GM23338 (cell line): ENCODE measurements at regions not wholly inside any gene's neighbourhood (a gene's known extent, or its start where the extent isn't known, plus 50 kb on each side); places are given as distances from the start of the nearest gene placed in this dataset.

Experiments used
- ATAC-seq: fragments of 200-7000 bp; cut with Tn5 transposase; 3 replicates; pipeline ENCODE4 v1.9.1; 2020
- DNase-seq: peaks from one replicate; pipeline ENCODE4 v3.0.0-alpha.2; 2015; ENCODE audit warnings: low spot score
- H2AFZ ChIP-seq: fragments of 200-600 bp; sonication (generic); 2 replicates; pipeline ENCODE4 v1.8.0; 2016; ENCODE audit warnings: antibody characterized with exemption, mild to moderate bottlenecking, moderate library complexity
- H3F3A ChIP-seq: fragments of 200-600 bp; sonication (generic); replicated peaks from 2 replicates; pipeline ENCODE4 v1.8.0; 2017; ENCODE audit warnings: antibody characterized with exemption, mixed run types, low read depth
- H3K27ac ChIP-seq: fragments of 200-600 bp; sonication (generic); 2 replicates; pipeline ENCODE4 v1.6.1; 2016; ENCODE audit warnings: low read depth
- H3K27me3 ChIP-seq: fragments of 200-600 bp; sonication (generic); 2 replicates; pipeline ENCODE4 v1.8.0; 2016; ENCODE audit warnings: mild to moderate bottlenecking, mixed run types, moderate library complexity; ENCODE audit not compliant: insufficient read depth
- H3K36me3 ChIP-seq: fragments of 200-600 bp; sonication (generic); 2 replicates; pipeline ENCODE4 v1.8.0; 2016; ENCODE audit warnings: mild to moderate bottlenecking; ENCODE audit not compliant: insufficient read depth
- H3K4me1 ChIP-seq: fragments of 200-600 bp; sonication (generic); 2 replicates; pipeline ENCODE4 v1.8.0; 2016; ENCODE audit warnings: mild to moderate bottlenecking, moderate library complexity; ENCODE audit not compliant: insufficient read depth
- H3K4me2 ChIP-seq: fragments of 200-600 bp; sonication (generic); 2 replicates; pipeline ENCODE4 v1.7.1; 2017; ENCODE audit warnings: mixed run types
- H3K4me3 ChIP-seq: fragments of 200-600 bp; sonication (generic); 2 replicates; pipeline ENCODE4 v1.6.1; 2016; ENCODE audit warnings: mixed run types
- H3K79me2 ChIP-seq: fragments of 200-600 bp; sonication (generic); replicated peaks from 2 replicates; pipeline ENCODE4 v1.8.0; 2017; ENCODE audit warnings: mild to moderate bottlenecking; ENCODE audit not compliant: insufficient read depth
- H3K9me2 ChIP-seq: fragments of 200-600 bp; sonication (generic); 2 replicates; pipeline ENCODE4 v1.8.0; 2017; ENCODE audit not compliant: insufficient read depth
- H4K20me1 ChIP-seq: fragments of 200-600 bp; sonication (generic); replicated peaks from 2 replicates; pipeline ENCODE4 v1.8.0; 2017; ENCODE audit warnings: mild to moderate bottlenecking; ENCODE audit not compliant: insufficient read depth
- H3K27ac Mint-ChIP-seq: 2 replicates; pipeline ENCODE4 v1.8.0; 2020; ENCODE audit warnings: inconsistent platforms, mild to moderate bottlenecking, moderate library complexity, mixed read lengths
- H3K27me3 Mint-ChIP-seq: 3 replicates; pipeline ENCODE4 v1.8.0; 2022; ENCODE audit warnings: low read depth, mild to moderate bottlenecking, moderate library complexity, mixed read lengths, inconsistent platforms; ENCODE audit not compliant: insufficient read depth, poor library complexity
- H3K36me3 Mint-ChIP-seq: 3 replicates; pipeline ENCODE4 v1.8.0; 2021; ENCODE audit warnings: low read depth, mild to moderate bottlenecking, inconsistent platforms, moderate library complexity, mixed read lengths
- H3K4me1 Mint-ChIP-seq: 3 replicates; pipeline ENCODE4 v1.8.0; 2020; ENCODE audit warnings: mild to moderate bottlenecking, inconsistent platforms, mixed read lengths
- H3K4me3 Mint-ChIP-seq: 3 replicates; pipeline ENCODE4 v1.8.0; 2021; ENCODE audit warnings: moderate library complexity, mild to moderate bottlenecking, inconsistent platforms, mixed read lengths
- H3K9me3 Mint-ChIP-seq: 3 replicates; pipeline ENCODE4 v1.8.0; 2020; ENCODE audit warnings: moderate library complexity, mild to moderate bottlenecking, inconsistent platforms, mixed read lengths
- CREB1 ChIP-seq: fragments of 250-450 bp; sonication (Bioruptor Pico); IDR thresholded peaks from 2 replicates; pipeline ENCODE4 v1.5.0; 2020; ENCODE audit warnings: low read depth, mild to moderate bottlenecking, moderate library complexity
- CTCF ChIP-seq, 2 experiments: fragments of 200-600 bp in 1 of 2; sonication (generic) in 1 of 2; conservative IDR thresholded peaks; 2 replicates each; pipeline versions ENCODE4 v1.5.1 to v1.6.1; 2016 to 2017; ENCODE audit warnings: antibody characterized with exemption in 2 of 2, low read depth in 2 of 2, mild to moderate bottlenecking in 2 of 2, moderate library complexity in 1 of 2
- ETS1 ChIP-seq: IDR thresholded peaks from 2 replicates; pipeline ENCODE4 v1.6.1; 2016; ENCODE audit warnings: antibody characterized with exemption
- EZH2 ChIP-seq: fragments of 200-600 bp; sonication (generic); IDR thresholded peaks from one replicate; pipeline ENCODE4 v1.8.0; 2017; ENCODE audit warnings: antibody characterized with exemption, mild to moderate bottlenecking, low read depth; ENCODE audit not compliant: unreplicated experiment
- EZH2phosphoT487 ChIP-seq: fragments of 200-600 bp; sonication (generic); IDR thresholded peaks from one replicate; pipeline ENCODE4 v1.8.1; 2018; ENCODE audit warnings: antibody characterized with exemption; ENCODE audit not compliant: unreplicated experiment
- POLR2AphosphoS5 ChIP-seq: IDR thresholded peaks from 2 replicates; pipeline ENCODE4 v1.6.1; 2016; ENCODE audit warnings: antibody characterized with exemption, low read depth
- STAT1 ChIP-seq: IDR thresholded peaks from one replicate; pipeline ENCODE4 v1.6.1; 2016; ENCODE audit warnings: antibody characterized with exemption; ENCODE audit not compliant: unreplicated experiment
- ZNF114 ChIP-seq: fragments of 250-450 bp; sonication (Bioruptor Pico); IDR thresholded peaks from 2 replicates; pipeline ENCODE4 v1.5.0; 2020; ENCODE audit warnings: mild to moderate bottlenecking, moderate library complexity
- ZNF462 ChIP-seq: fragments of 250-450 bp; sonication (Bioruptor Pico); IDR thresholded peaks from 2 replicates; pipeline ENCODE4 v1.5.0; 2020; ENCODE audit warnings: mild to moderate bottlenecking, moderate library complexity

- no peaks in the 10 kb centered on the region for H3K27me3 Mint-ChIP-seq
- Histone ChIP-seq H2AFZ (no peak overlapping the region), H3K36me3 (no peaks in the 10 kb centered on the region), H3K27me3 (no peaks in the 10 kb centered on the region), H3K79me2 (no peaks in the 10 kb centered on the region), H4K20me1 (no peaks in the 10 kb centered on the region), H3K4me1 (no peaks in the 10 kb centered on the region), H3K4me2 (no peak overlapping the region), H3K9me2 (peaks cover 8% of the 10 kb centered on the region; the same call in 1 of the 2 replicates), H3F3A (no peaks in the 10 kb centered on the region), H3K27ac (no peak overlapping the region), H3K4me3 (no peak overlapping the region)
- H3K9me3 Mint-ChIP-seq = peaks cover 7% of the 10 kb centered on the region; the same call in 1 of the 3 replicates
- H3K4me1 Mint-ChIP-seq = no peaks in the 10 kb centered on the region
- H3K36me3 Mint-ChIP-seq = 0 out of 3 replicates have a peak, but pooled peaks cover 5% of the 10 kb centered on the region
- H3K27ac Mint-ChIP-seq = no peak overlapping the region; the same call in 1 of the 2 replicates
- DNase-seq (no peak), ATAC-seq (no peak)
- H3K4me3 Mint-ChIP-seq = no peak overlapping the region
- no peak for TF ChIP-seq STAT1
- no peak for TF ChIP-seq EZH2
- TF ChIP-seq ZNF114 (CRISPR knock-in tag) = no peak
- TF ChIP-seq CREB1 (CRISPR knock-in tag) = no peak
- no peak for TF ChIP-seq CTCF (conservative IDR thresholded peaks at IDR 0.05; ENCODE audit: low read depth in 2 of 2)
- no peak for TF ChIP-seq ETS1
- no peak for TF ChIP-seq EZH2phosphoT487
- TF ChIP-seq ZNF462 = no peak
- no peak for TF ChIP-seq POLR2AphosphoS5
These were observed 281.7 kb downstream of the AHR start for GRCh38 chr7:17580141-17580540.
